ENCODE measurements at regions not wholly inside any gene's neighbourhood (a gene's known extent, or its start where the extent isn't known, plus 50 kb on each side); places are given as distances from the start of the nearest gene placed in this dataset.

GRCh38 chr2:107669335-107669734 is 157.4 kb upstream of the RGPD4 start:
- TF ChIP-seq CTCF (IDR thresholded peaks at IDR 0.05; ENCODE audit: unreplicated experiment): no peak
- CTCF ChIA-PET: no interaction called here
- Mint-ChIP-seq H3K27me3 (ENCODE audit: unreplicated experiment) (no peaks in the 10 kb centered on the region), H3K27ac (ENCODE audit: unreplicated experiment) (no peak overlapping the region), H3K4me1 (ENCODE audit: low read depth, unreplicated experiment) (no peaks in the 10 kb centered on the region), H3K36me3 (ENCODE audit: insufficient read depth, unreplicated experiment) (no peaks in the 10 kb centered on the region), H3K9me3 (ENCODE audit: low read depth, unreplicated experiment) (peaks cover 8% of the 10 kb centered on the region), H3K4me3 (ENCODE audit: low read depth, unreplicated experiment) (no peak overlapping the region)
- no TSS peak for BruUV-seq (replicated peaks)
- no peak for DNase-seq
- intact Hi-C loops (cut with micrococcal nuclease; ENCODE audit: unreplicated experiment): loop anchor here (1.0 kb wide), 1 partner anchor 43 kb away; no protein-coding TSS in a partner anchor

DNA sequence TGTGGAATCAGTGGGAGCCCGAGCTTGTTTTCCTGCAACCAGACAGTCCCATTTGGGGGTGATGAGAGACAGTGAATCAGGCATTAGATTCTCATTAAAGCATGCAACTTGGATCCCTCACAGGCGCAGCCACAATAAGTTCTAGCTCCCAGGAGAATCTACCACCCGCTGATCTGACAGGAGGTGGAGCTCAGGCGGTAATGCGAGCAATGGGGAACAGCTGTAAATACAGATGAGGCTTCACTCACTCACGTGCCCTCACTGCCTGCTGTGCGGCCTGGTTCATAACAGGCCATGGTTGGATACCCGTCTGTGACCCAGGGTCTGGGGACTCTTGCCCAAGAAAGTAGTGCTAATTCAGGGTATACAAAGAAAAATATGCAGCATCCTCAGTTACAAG is 144.8 kb upstream of the RGPD4 start:
- Mint-ChIP-seq H3K27me3 (ENCODE audit: unreplicated experiment) (no peaks in the 10 kb centered on the region), H3K4me3 (ENCODE audit: low read depth, unreplicated experiment) (no peak overlapping the region), H3K4me1 (ENCODE audit: low read depth, unreplicated experiment) (no peaks in the 10 kb centered on the region), H3K36me3 (ENCODE audit: insufficient read depth, unreplicated experiment) (no peaks in the 10 kb centered on the region), H3K27ac (ENCODE audit: unreplicated experiment) (no peak overlapping the region), H3K9me3 (ENCODE audit: low read depth, unreplicated experiment) (peaks cover 3% of the 10 kb centered on the region)
- no peak for DNase-seq
- no TSS peak for BruUV-seq (replicated peaks)
- TF ChIP-seq CTCF (IDR thresholded peaks at IDR 0.05; ENCODE audit: unreplicated experiment): no peak
- intact Hi-C loops (cut with micrococcal nuclease; ENCODE audit: unreplicated experiment): no loop called here
- CTCF ChIA-PET: no interaction called here

- no peaks in the 10 kb centered on the region for H3K4me1 Mint-ChIP-seq (ENCODE audit: low read depth, unreplicated experiment)
- no peaks in the 10 kb centered on the region for H3K36me3 Mint-ChIP-seq (ENCODE audit: insufficient read depth, unreplicated experiment)
- no peak for TF ChIP-seq CTCF (IDR thresholded peaks at IDR 0.05; ENCODE audit: unreplicated experiment)
- intact Hi-C loops (cut with micrococcal nuclease; ENCODE audit: unreplicated experiment): no loop called here
- DNase-seq: no peak
- no peaks in the 10 kb centered on the region for H3K9me3 Mint-ChIP-seq (ENCODE audit: low read depth, unreplicated experiment)
- H3K27me3 Mint-ChIP-seq (ENCODE audit: unreplicated experiment): no peaks in the 10 kb centered on the region
- BruUV-seq (replicated peaks): no TSS peak
- CTCF ChIA-PET: no interaction called here
- no peak overlapping the region for H3K4me3 Mint-ChIP-seq (ENCODE audit: low read depth, unreplicated experiment)
- H3K27ac Mint-ChIP-seq (ENCODE audit: unreplicated experiment): no peak overlapping the region
Measured at GRCh38 chr2:107684421-107684820, 142.3 kb upstream of the RGPD4 start.

- TF ChIP-seq CTCF (IDR thresholded peaks at IDR 0.05; ENCODE audit: unreplicated experiment): no peak
- no TSS peak for BruUV-seq (replicated peaks)
- no peaks in the 10 kb centered on the region for H3K36me3 Mint-ChIP-seq (ENCODE audit: insufficient read depth, unreplicated experiment)
- no peaks in the 10 kb centered on the region for H3K27me3 Mint-ChIP-seq (ENCODE audit: unreplicated experiment)
- no peaks in the 10 kb centered on the region for H3K4me1 Mint-ChIP-seq (ENCODE audit: low read depth, unreplicated experiment)
- intact Hi-C loops (cut with micrococcal nuclease; ENCODE audit: unreplicated experiment): no loop called here
- CTCF ChIA-PET: interaction anchor here (0.6 kb wide), 1 partner anchor 201 kb away, joined by 5 read pairs; no protein-coding TSS in a partner anchor
- no peak overlapping the region for H3K4me3 Mint-ChIP-seq (ENCODE audit: low read depth, unreplicated experiment)
- no peaks in the 10 kb centered on the region for H3K9me3 Mint-ChIP-seq (ENCODE audit: low read depth, unreplicated experiment)
- no peak overlapping the region for H3K27ac Mint-ChIP-seq (ENCODE audit: unreplicated experiment)
- DNase-seq: no peak
Measured at GRCh38 chr2:107685421-107685986, 141.2 kb upstream of the RGPD4 start.
